Tibial artery (tissue), 4 donors: ENCODE measurements at regions not wholly inside any gene's neighbourhood (a gene's known extent, or its start where the extent isn't known, plus 50 kb on each side); places are given as distances from the start of the nearest gene placed in this dataset.

Experiments
- DNase-seq, 2 donors: peaks; one replicate each; pipeline ENCODE4 v3.0.0-alpha.2; 2019
- H3K27ac ChIP-seq, 2 donors: fragments of 200-600 bp; sonication (generic) in 1 of 2; 1 replicate in 1 of 2; 2 replicates in 1 of 2; pipeline ENCODE4 v1.5.1; 2018 to 2019; ENCODE audit warnings: mild to moderate bottlenecking in 1 of 2
- H3K27me3 ChIP-seq, 2 donors: fragments of 200-600 bp; sonication (generic) in 1 of 2; one replicate each; pipeline versions ENCODE4 v1.5.1 to v1.6.0; 2016 to 2019
- H3K36me3 ChIP-seq, 3 donors: fragments of 200-600 bp; sonication (generic) in 2 of 3; one replicate each; pipeline ENCODE4 v1.5.1; 2016 to 2019; ENCODE audit warnings: mild to moderate bottlenecking in 2 of 3
- H3K4me1 ChIP-seq, 4 donors: fragments of 200-600 bp; sonication (generic) in 2 of 4; 1 replicate in 3 of 4; 2 replicates in 1 of 4; pipeline ENCODE4 v1.5.1; 2016 to 2019
- H3K4me3 ChIP-seq, 2 donors: fragments of 200-600 bp; sonication (generic) in 1 of 2; 1 replicate in 1 of 2; 2 replicates in 1 of 2; pipeline ENCODE4 v1.5.1; 2018 to 2019; ENCODE audit warnings: mild to moderate bottlenecking in 2 of 2
- H3K9me3 ChIP-seq, 3 donors: fragments of 200-600 bp; sonication (generic) in 1 of 3; one replicate each; pipeline ENCODE4 v1.5.1; 2016 to 2019
- intact Hi-C: fragments of 100-400 bp; cut with DNase I; formaldehyde crosslinking; loops from one replicate; pipeline ENCODE4 v1.15.0; 2023; ENCODE audit warnings: low total_unique reads
- TF ChIP-seq, protein P1 (sequence below), 2 experiments: fragments of 200-600 bp in 1 of 2; fragments of 450-650 bp in 1 of 2; IDR thresholded peaks; one replicate each; pipeline ENCODE4 v1.5.1; 2017 to 2019; ENCODE audit warnings: antibody characterized with exemption in 2 of 2, mild to moderate bottlenecking in 1 of 2, moderate library complexity in 1 of 2

DNA sequence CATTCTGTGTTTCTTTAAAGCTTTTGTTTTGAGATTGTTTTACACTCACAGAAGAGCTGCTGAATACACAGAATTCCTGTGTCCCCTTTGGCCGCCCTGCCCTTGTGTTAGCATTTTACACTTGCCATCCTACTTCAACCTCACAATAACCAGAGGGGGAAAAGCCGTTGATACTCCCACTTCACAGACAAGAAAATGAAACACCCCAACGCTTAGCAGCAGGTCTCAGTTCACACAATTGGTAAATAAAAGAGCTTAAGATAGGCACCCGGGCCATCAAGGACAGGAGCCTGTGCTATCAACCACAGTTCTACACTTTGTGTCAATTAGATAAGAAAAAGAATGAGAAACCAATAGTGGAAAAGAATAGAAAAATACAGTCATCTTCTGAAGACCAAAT is 178.0 kb downstream of the SYK start:
- TF ChIP-seq, protein P1, sequence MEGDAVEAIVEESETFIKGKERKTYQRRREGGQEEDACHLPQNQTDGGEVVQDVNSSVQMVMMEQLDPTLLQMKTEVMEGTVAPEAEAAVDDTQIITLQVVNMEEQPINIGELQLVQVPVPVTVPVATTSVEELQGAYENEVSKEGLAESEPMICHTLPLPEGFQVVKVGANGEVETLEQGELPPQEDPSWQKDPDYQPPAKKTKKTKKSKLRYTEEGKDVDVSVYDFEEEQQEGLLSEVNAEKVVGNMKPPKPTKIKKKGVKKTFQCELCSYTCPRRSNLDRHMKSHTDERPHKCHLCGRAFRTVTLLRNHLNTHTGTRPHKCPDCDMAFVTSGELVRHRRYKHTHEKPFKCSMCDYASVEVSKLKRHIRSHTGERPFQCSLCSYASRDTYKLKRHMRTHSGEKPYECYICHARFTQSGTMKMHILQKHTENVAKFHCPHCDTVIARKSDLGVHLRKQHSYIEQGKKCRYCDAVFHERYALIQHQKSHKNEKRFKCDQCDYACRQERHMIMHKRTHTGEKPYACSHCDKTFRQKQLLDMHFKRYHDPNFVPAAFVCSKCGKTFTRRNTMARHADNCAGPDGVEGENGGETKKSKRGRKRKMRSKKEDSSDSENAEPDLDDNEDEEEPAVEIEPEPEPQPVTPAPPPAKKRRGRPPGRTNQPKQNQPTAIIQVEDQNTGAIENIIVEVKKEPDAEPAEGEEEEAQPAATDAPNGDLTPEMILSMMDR (IDR thresholded peaks at IDR 0.05): no peak
- no peak for DNase-seq
- Histone ChIP-seq H3K27me3 (no peaks in the 10 kb centered on the region), H3K4me1 (no peaks in the 10 kb centered on the region), H3K9me3 (no peaks in the 10 kb centered on the region), H3K27ac (no peak overlapping the region), H3K4me3 (no peak overlapping the region), H3K36me3 (no peaks in the 10 kb centered on the region)
- intact Hi-C loops: no loop called here

GRCh38 chr9:90981726-90982125 is 180.1 kb downstream of the SYK start:
- no peaks in the 10 kb centered on the region for H3K4me1 ChIP-seq
- TF ChIP-seq, protein P1 (IDR thresholded peaks at IDR 0.05): no peak
- no peaks in the 10 kb centered on the region for H3K36me3 ChIP-seq
- no peak overlapping the region for H3K27ac ChIP-seq
- H3K9me3 ChIP-seq: no peaks in the 10 kb centered on the region
- no peaks in the 10 kb centered on the region for H3K27me3 ChIP-seq
- H3K4me3 ChIP-seq: no peak overlapping the region
- intact Hi-C loops: no loop called here
- no peak for DNase-seq

GRCh38 chr9:90983394-90983793 is 181.8 kb downstream of the SYK start:
- no peaks in the 10 kb centered on the region for H3K4me1 ChIP-seq
- no peaks in the 10 kb centered on the region for H3K36me3 ChIP-seq
- intact Hi-C loops: no loop called here
- no peaks in the 10 kb centered on the region for H3K9me3 ChIP-seq
- H3K27me3 ChIP-seq: no peaks in the 10 kb centered on the region
- H3K27ac ChIP-seq: no peak overlapping the region
- no peak overlapping the region for H3K4me3 ChIP-seq
- TF ChIP-seq, protein P1 (IDR thresholded peaks at IDR 0.05): no peak
- no peak for DNase-seq

GRCh38 chr9:90985631-90986030 is 184.0 kb downstream of the SYK start:
- no peak overlapping the region for H3K27ac ChIP-seq
- TF ChIP-seq, protein P1 (IDR thresholded peaks at IDR 0.05): no peak
- H3K4me3 ChIP-seq: no peak overlapping the region
- H3K27me3 ChIP-seq: no peaks in the 10 kb centered on the region
- DNase-seq: no peak
- intact Hi-C loops: no loop called here
- H3K4me1 ChIP-seq: no peaks in the 10 kb centered on the region
- H3K9me3 ChIP-seq: no peaks in the 10 kb centered on the region
- no peaks in the 10 kb centered on the region for H3K36me3 ChIP-seq

GRCh38 chr9:90986161-90986560 is 184.5 kb downstream of the SYK start:
- intact Hi-C loops: no loop called here
- Histone ChIP-seq H3K9me3 (no peaks in the 10 kb centered on the region), H3K27ac (no peak overlapping the region), H3K27me3 (no peaks in the 10 kb centered on the region), H3K4me1 (no peaks in the 10 kb centered on the region), H3K4me3 (no peak overlapping the region), H3K36me3 (no peaks in the 10 kb centered on the region)
- TF ChIP-seq, protein P1 (IDR thresholded peaks at IDR 0.05): no peak
- DNase-seq: no peak

DNA sequence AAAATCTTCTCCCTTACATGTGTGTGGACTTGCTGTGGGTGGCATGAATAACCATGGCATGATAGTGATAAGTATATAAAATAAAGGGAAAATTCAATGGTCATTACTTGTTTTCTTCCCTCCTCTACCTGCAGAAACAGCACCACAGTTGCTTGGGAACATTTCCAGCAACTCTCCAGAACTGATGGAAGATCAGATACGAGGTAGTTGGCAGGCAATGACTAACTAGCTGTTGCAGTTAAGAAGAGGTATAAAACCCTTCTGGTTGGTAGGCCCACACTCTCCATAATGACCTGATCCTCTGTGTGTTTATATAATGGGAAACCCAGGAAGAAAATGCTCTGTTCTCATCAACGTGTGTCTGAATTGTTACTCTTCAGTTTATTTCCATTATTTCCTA is 185.9 kb downstream of the SYK start:
- H3K4me3 ChIP-seq: no peak overlapping the region
- no peak for DNase-seq
- H3K27ac ChIP-seq: no peak overlapping the region
- no peaks in the 10 kb centered on the region for H3K27me3 ChIP-seq
- H3K9me3 ChIP-seq: no peaks in the 10 kb centered on the region
- TF ChIP-seq, protein P1 (IDR thresholded peaks at IDR 0.05): no peak
- no peaks in the 10 kb centered on the region for H3K36me3 ChIP-seq
- intact Hi-C loops: no loop called here
- no peaks in the 10 kb centered on the region for H3K4me1 ChIP-seq
